ENCODE measurements at regions not wholly inside any gene's neighbourhood (a gene's known extent, or its start where the extent isn't known, plus 50 kb on each side); places are given as distances from the start of the nearest gene placed in this dataset.

DNA sequence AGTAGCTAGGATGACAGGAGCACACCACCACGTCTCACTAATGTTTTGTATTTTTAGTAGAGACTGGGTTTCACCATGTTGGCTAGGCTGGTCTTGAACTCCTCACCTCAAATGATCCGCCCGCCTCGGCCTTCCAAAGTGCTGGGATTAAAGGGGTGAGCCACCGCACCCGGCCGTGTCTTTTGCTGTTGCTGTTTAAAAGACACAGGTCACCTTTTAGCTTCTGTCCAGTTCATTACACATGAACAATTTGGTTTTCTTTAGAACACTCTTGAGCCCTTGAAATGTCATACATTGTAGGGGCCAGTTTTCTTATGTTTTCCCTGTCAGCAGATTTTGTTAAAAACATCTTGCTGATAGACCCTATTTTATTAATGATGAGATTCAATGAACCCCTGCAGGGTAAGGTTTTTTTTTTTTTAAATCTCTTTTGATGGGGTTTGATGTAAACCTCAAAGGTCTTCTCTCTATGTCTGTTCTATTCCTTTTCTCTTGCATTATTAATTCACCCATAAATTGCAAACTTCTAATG lies 61.0 kb upstream of the AGPS start (continued):
- TF ChIP-seq, protein P1, sequence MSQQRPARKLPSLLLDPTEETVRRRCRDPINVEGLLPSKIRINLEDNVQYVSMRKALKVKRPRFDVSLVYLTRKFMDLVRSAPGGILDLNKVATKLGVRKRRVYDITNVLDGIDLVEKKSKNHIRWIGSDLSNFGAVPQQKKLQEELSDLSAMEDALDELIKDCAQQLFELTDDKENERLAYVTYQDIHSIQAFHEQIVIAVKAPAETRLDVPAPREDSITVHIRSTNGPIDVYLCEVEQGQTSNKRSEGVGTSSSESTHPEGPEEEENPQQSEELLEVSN (IDR thresholded peaks at IDR 0.05) = no peak
- TF ChIP-seq GTF2F1 (IDR thresholded peaks at IDR 0.05; ENCODE audit: borderline replicate concordance, low read depth, low read length) (no peak), SIN3A (conservative IDR thresholded peaks at IDR 0.05 in 1 of 2, IDR thresholded peaks at IDR 0.05 in 1 of 2; ENCODE audit: low read depth in 1 of 2, low read length in 2 of 2) (no peak), POLR2AphosphoS5 (IDR thresholded peaks at IDR 0.05; ENCODE audit: low read depth, low read length) (no peak), FOSL1 (IDR thresholded peaks at IDR 0.05; ENCODE audit: insufficient read depth, low read depth, low read length) (no peak), KDM5A (IDR thresholded peaks at IDR 0.05; ENCODE audit: low read length) (no peak)
- TF ChIP-seq, protein P2, sequence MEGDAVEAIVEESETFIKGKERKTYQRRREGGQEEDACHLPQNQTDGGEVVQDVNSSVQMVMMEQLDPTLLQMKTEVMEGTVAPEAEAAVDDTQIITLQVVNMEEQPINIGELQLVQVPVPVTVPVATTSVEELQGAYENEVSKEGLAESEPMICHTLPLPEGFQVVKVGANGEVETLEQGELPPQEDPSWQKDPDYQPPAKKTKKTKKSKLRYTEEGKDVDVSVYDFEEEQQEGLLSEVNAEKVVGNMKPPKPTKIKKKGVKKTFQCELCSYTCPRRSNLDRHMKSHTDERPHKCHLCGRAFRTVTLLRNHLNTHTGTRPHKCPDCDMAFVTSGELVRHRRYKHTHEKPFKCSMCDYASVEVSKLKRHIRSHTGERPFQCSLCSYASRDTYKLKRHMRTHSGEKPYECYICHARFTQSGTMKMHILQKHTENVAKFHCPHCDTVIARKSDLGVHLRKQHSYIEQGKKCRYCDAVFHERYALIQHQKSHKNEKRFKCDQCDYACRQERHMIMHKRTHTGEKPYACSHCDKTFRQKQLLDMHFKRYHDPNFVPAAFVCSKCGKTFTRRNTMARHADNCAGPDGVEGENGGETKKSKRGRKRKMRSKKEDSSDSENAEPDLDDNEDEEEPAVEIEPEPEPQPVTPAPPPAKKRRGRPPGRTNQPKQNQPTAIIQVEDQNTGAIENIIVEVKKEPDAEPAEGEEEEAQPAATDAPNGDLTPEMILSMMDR (IDR thresholded peaks at IDR 0.05; ENCODE audit: control extremely low read depth in 1 of 3, insufficient read depth in 1 of 3, low read depth in 1 of 3, low read length in 3 of 3) = no peak
